HepG2 (cell line): ENCODE measurements at regions not wholly inside any gene's neighbourhood (a gene's known extent, or its start where the extent isn't known, plus 50 kb on each side); places are given as distances from the start of the nearest gene placed in this dataset.
A peak's percentile ranks its signal among the peaks of the same experiment; 100 is the strongest.

Source experiments
- ATAC-seq: fragments of 200-7000 bp; cut with Tn5 transposase; 3 replicates; pipeline ENCODE4 v1.9.1; 2020; ENCODE audit warnings: mild to moderate bottlenecking, moderate library complexity
- BruUV-seq: library from RNA; stranded (reverse); fragments of 400-500 nt; replicated peaks from 2 replicates; lab custom pipeline; 2021; lab: Mats Ljungman, UMichigan
- CTCF ChIA-PET: fragments of 300-600 bp; formaldehyde crosslinking; extraction: SDS; loops from one replicate; lab custom pipeline; 2021; ENCODE audit warnings: low total read pairs, inconsistent platforms, low intra/inter-chr PET ratio; lab: Yijun Ruan, JAX
- POLR2A ChIA-PET: fragments of 350-600 bp; sonication (Branson Sonifier 250); formaldehyde crosslinking; loops from one replicate; lab custom pipeline; 2020; ENCODE audit warnings: antibody characterized with exemption, inconsistent platforms; lab: Yijun Ruan, JAX
- DNase-seq: peaks from one replicate; pipeline ENCODE4 v3.0.0-alpha.2; 2015; ENCODE audit warnings: low spot score
- FAIRE-seq: peaks from 3 replicates; lab custom pipeline; 2011; peaks lifted over from hg19 to GRCh38; lab: Jason Lieb, UNC
- H2AFZ ChIP-seq: one replicate; pipeline ENCODE4 v1.6.1; 2011; ENCODE audit warnings: low read length, inconsistent platforms
- H3K27ac ChIP-seq: fragments of 300-600 bp; 3 replicates; pipeline ENCODE4 v1.8.0; 2011; ENCODE audit warnings: mixed run types, mild to moderate bottlenecking, mixed read lengths, low read length, inconsistent platforms; ENCODE audit not compliant: insufficient read depth; ENCODE audit errors: extremely low read length
- H3K27me3 ChIP-seq, 2 experiments: fragments of 200-600 bp in 1 of 2; 2 replicates in 1 of 2; 3 replicates in 1 of 2; pipeline versions ENCODE4 v1.6.0 to v1.8.0; 2011; ENCODE audit warnings: low read length in 2 of 2, mild to moderate bottlenecking in 2 of 2, moderate library complexity in 2 of 2, inconsistent platforms in 1 of 2; ENCODE audit not compliant: insufficient read depth in 2 of 2, control insufficient read depth in 1 of 2
- H3K36me3 ChIP-seq, 2 experiments: fragments of 200-600 bp in 1 of 2; replicated peaks in 1 of 2; 2 replicates in 1 of 2; 3 replicates in 1 of 2; pipeline versions ENCODE4 v1.5.1 to v1.8.0; 2011; ENCODE audit warnings: low read length in 2 of 2, inconsistent platforms in 1 of 2; ENCODE audit not compliant: insufficient read depth in 2 of 2, control insufficient read depth in 1 of 2
- H3K4me1 ChIP-seq: 2 replicates; pipeline ENCODE4 v1.5.1; 2012; ENCODE audit warnings: low read length, inconsistent platforms; ENCODE audit not compliant: insufficient read depth
- H3K4me2 ChIP-seq: 2 replicates; pipeline ENCODE4 v1.6.0; 2011; ENCODE audit warnings: low read depth, low read length, inconsistent platforms
- H3K4me3 ChIP-seq, 3 experiments: fragments of 200-600 bp in 1 of 3; sonication (generic), shearing (Covaris generic) in 1 of 3; replicated peaks in 1 of 3; 2 replicates each; pipeline ENCODE4 v1.5.1; 2011 to 2016; ENCODE audit warnings: low read length in 3 of 3, inconsistent platforms in 2 of 3, low read depth in 2 of 3, mild to moderate bottlenecking in 2 of 3, control low read depth in 1 of 3, mixed read lengths in 1 of 3; ENCODE audit not compliant: insufficient read depth in 1 of 3
- H3K79me2 ChIP-seq: one replicate; pipeline ENCODE4 v1.6.1; 2011; ENCODE audit warnings: low read length, inconsistent platforms; ENCODE audit not compliant: insufficient read depth
- H3K9ac ChIP-seq: 2 replicates; pipeline ENCODE4 v1.6.0; 2011; ENCODE audit warnings: mild to moderate bottlenecking, low read depth, low read length, inconsistent platforms; ENCODE audit not compliant: insufficient read depth
- H3K9me3 ChIP-seq: 2 replicates; pipeline ENCODE4 v1.5.1; 2012; ENCODE audit warnings: mild to moderate bottlenecking, low read length
- H4K20me1 ChIP-seq: 2 replicates; pipeline ENCODE4 v1.6.0; 2011; ENCODE audit warnings: inconsistent platforms, mild to moderate bottlenecking, low read length, moderate library complexity; ENCODE audit not compliant: insufficient read depth
- ADNP ChIP-seq: sonication (generic); formaldehyde crosslinking; IDR thresholded peaks from 2 replicates; pipeline ENCODE4 v1.4.0; 2020; ENCODE audit warnings: missing genetic modification reagents
- BRD4 ChIP-seq: sonication (generic); formaldehyde crosslinking; IDR thresholded peaks from 2 replicates; pipeline ENCODE4 v1.4.0; 2020; ENCODE audit warnings: missing genetic modification reagents
- GABPA ChIP-seq, 2 experiments: IDR thresholded peaks; 2 replicates each; pipeline ENCODE4 v1.6.1; 2011 to 2016; ENCODE audit warnings: low read depth in 2 of 2, low read length in 1 of 2, missing biosample characterization in 1 of 2, missing genetic modification characterization in 1 of 2
- GZF1 ChIP-seq: sonication (generic); formaldehyde crosslinking; IDR thresholded peaks from 2 replicates; pipeline ENCODE4 v1.5.1; 2020; ENCODE audit warnings: mild to moderate bottlenecking, missing genetic modification reagents
- MAFK ChIP-seq, 2 experiments: IDR thresholded peaks in 1 of 2; conservative IDR thresholded peaks in 1 of 2; 2 replicates each; pipeline ENCODE4 v1.6.1; 2011; ENCODE audit warnings: improper control_type of control experiment in 2 of 2, low read length in 2 of 2
- WIZ ChIP-seq: sonication (generic); formaldehyde crosslinking; IDR thresholded peaks from 2 replicates; pipeline ENCODE4 v1.5.1; 2020; ENCODE audit warnings: mild to moderate bottlenecking, missing genetic modification reagents
- ZNF609 ChIP-seq: sonication (generic); formaldehyde crosslinking; IDR thresholded peaks from 2 replicates; pipeline ENCODE4 v1.4.0; 2020; ENCODE audit warnings: mild to moderate bottlenecking, missing genetic modification reagents, borderline replicate concordance
- WGBS: methylation state at CpG from one replicate; pipeline ENCODE4 v1.1.6; 2017; ENCODE audit warnings: low lambda C conversion rate; 5-methylcytosine and 5-hydroxymethylcytosine counted together
- in situ Hi-C: cut with HindIII; loops from 2 replicates; pipeline ENCODE4 v1.10.0; 2017; ENCODE audit warnings: low pct_unique_long_range_greater_than_20kb; ENCODE audit not compliant: extremely low pct_ligation_motif_present
- intact Hi-C: fragments of 100-400 bp; cut with micrococcal nuclease; formaldehyde crosslinking; loops from one replicate; pipeline ENCODE4 v1.10.0; 2022; ENCODE audit not compliant: unreplicated experiment
- TF ChIP-seq, protein P1 (sequence below): sonication (generic); formaldehyde crosslinking; IDR thresholded peaks from 2 replicates; pipeline ENCODE4 v1.5.0; 2020; ENCODE audit warnings: missing genetic modification reagents

DNA sequence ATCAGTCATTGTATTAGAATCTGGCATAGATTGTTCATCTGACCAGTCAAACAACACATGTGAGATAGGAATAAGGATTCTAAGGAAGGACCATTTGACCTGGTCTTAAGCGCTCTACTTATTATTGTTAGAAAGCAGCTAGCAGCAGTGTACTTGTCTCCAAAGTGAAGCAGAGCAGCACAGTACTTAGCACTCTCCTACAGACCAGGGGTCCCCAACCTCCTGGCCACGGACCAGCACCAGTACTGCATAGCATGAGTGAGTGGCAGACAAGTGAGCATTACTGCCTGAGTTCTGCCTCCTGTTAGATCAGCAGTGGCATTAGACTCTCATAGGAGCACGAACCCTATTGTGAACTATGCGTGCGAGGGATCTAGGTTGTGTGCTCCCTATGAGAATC, 135.9 kb upstream of the SPRY1 start (continued):
- TF ChIP-seq, protein P1, sequence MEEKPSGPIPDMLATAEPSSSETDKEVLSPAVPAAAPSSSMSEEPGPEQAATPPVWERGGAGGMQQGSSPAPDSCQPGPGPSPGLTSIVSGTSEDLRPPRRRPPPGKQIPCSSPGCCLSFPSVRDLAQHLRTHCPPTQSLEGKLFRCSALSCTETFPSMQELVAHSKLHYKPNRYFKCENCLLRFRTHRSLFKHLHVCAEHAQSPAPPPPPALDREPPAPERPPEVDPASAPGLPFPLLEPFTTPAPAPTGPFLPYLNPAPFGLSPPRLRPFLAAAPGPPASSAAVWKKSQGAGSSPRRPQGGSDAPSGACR, result no peak
- TF ChIP-seq GABPA (IDR thresholded peaks at IDR 0.05; ENCODE audit: low read depth, low read length), result no peak
- TF ChIP-seq GABPA (CRISPR knock-in tag; IDR thresholded peaks at IDR 0.05; ENCODE audit: low read depth), result no peak
- no peak for TF ChIP-seq GZF1 (CRISPR knock-in tag)
- no peak for TF ChIP-seq WIZ (CRISPR knock-in tag)
- no peak for TF ChIP-seq ZNF609 (CRISPR knock-in tag)
- TF ChIP-seq BRD4, result no peak

- POLR2A ChIA-PET, result no interaction called here
- FAIRE-seq, result no peak
Measured at GRCh38 chr4:123262080-123262479, 134.5 kb upstream of the SPRY1 start.

More at GRCh38 chr4:123262080-123262479, 134.5 kb upstream of the SPRY1 start:
- no peaks in the 10 kb centered on the region for H3K79me2 ChIP-seq
- TF ChIP-seq MAFK (conservative IDR thresholded peaks at IDR 0.05 in 1 of 2, IDR thresholded peaks at IDR 0.05 in 1 of 2; ENCODE audit: low read length in 2 of 2), result peak in 1 of 2 experiments; percentile 66; a peak in 2 of 4 replicates
- no peak for TF ChIP-seq ADNP (CRISPR knock-in tag)
- no peak overlapping the region for H3K9ac ChIP-seq
- H3K4me1 ChIP-seq, result no peaks in the 10 kb centered on the region
- in situ Hi-C loops, result no loop called here
- no peaks in the 10 kb centered on the region for H3K27me3 ChIP-seq
- intact Hi-C loops, result no loop called here
- H3K27ac ChIP-seq, result no peak overlapping the region
- ATAC-seq (no peak), DNase-seq (no peak)
- WGBS, result 94% methylated on average over 3 of the region's 3 CpGs
- CTCF ChIA-PET, result no interaction called here
- no TSS peak for BruUV-seq
- no peak overlapping the region for H3K4me3 ChIP-seq
- no peak overlapping the region for H2AFZ ChIP-seq
- H3K4me2 ChIP-seq, result no peak overlapping the region
- no peaks in the 10 kb centered on the region for H3K9me3 ChIP-seq
- no peaks in the 10 kb centered on the region for H3K36me3 ChIP-seq
- H4K20me1 ChIP-seq, result no peaks in the 10 kb centered on the region
